ENCODE measurements at regions not wholly inside any gene's neighbourhood (a gene's known extent, or its start where the extent isn't known, plus 50 kb on each side); places are given as distances from the start of the nearest gene placed in this dataset.

DNA sequence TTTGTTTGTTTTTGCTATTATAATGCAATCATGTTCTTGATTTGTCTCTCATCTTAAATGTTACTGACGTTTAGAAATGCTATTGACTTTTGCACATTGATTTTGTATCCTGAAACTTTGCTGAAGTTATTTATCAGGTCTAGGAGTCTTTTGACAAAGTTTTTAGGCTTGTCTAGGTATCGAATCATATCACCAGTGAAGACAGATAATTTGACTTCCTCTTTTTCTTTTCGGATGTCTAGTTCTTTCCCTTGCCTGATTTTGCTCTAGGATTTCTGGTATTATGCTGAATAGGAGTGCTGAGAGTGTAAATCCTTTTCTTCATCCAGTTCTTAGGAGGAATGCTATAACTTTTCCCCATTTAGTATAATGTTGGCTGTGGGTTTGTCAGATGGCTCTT is 719.7 kb upstream of the BCHE start:
- H3F3A ChIP-seq (ENCODE audit: insufficient read depth, low read length, poor library complexity, severe bottlenecking) = no peaks in the 10 kb centered on the region
- H3K27me3 ChIP-seq (ENCODE audit: insufficient read depth, low read depth, low read length) = no peaks in the 10 kb centered on the region
- H3K36me3 ChIP-seq (ENCODE audit: insufficient read depth, low read length) = no peaks in the 10 kb centered on the region
- H2AFZ ChIP-seq (ENCODE audit: low read depth, low read length) = no peak overlapping the region
- H3K27ac ChIP-seq (ENCODE audit: low read length) = no peak overlapping the region
- no peaks in the 10 kb centered on the region for H3K79me2 ChIP-seq (replicated peaks; ENCODE audit: insufficient read depth, low read length)
- no peak overlapping the region for H3K4me2 ChIP-seq (ENCODE audit: low read length)
- no peaks in the 10 kb centered on the region for H4K20me1 ChIP-seq (ENCODE audit: insufficient read depth)
- no peaks in the 10 kb centered on the region for H3K9me2 ChIP-seq (ENCODE audit: insufficient read depth, low read length)
- H3K4me3 ChIP-seq (ENCODE audit: low read length) = no peak overlapping the region
- no peaks in the 10 kb centered on the region for H3K9me3 ChIP-seq (ENCODE audit: low read length)
- H3K9ac ChIP-seq (ENCODE audit: low read length) = no peak overlapping the region
- TF ChIP-seq TAF1 (IDR thresholded peaks at IDR 0.05; ENCODE audit: low read depth) = no peak
- TF ChIP-seq EZH2 (IDR thresholded peaks at IDR 0.05; ENCODE audit: borderline replicate concordance, insufficient read depth, low read length, poor library complexity, severe bottlenecking) = no peak
- TF ChIP-seq POLR2AphosphoS5 (IDR thresholded peaks at IDR 0.05) = no peak
- no peak for TF ChIP-seq RAD21 (conservative IDR thresholded peaks at IDR 0.05)
- TF ChIP-seq, protein P1, sequence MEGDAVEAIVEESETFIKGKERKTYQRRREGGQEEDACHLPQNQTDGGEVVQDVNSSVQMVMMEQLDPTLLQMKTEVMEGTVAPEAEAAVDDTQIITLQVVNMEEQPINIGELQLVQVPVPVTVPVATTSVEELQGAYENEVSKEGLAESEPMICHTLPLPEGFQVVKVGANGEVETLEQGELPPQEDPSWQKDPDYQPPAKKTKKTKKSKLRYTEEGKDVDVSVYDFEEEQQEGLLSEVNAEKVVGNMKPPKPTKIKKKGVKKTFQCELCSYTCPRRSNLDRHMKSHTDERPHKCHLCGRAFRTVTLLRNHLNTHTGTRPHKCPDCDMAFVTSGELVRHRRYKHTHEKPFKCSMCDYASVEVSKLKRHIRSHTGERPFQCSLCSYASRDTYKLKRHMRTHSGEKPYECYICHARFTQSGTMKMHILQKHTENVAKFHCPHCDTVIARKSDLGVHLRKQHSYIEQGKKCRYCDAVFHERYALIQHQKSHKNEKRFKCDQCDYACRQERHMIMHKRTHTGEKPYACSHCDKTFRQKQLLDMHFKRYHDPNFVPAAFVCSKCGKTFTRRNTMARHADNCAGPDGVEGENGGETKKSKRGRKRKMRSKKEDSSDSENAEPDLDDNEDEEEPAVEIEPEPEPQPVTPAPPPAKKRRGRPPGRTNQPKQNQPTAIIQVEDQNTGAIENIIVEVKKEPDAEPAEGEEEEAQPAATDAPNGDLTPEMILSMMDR (IDR thresholded peaks at IDR 0.05; ENCODE audit: poor library complexity, severe bottlenecking) = no peak
- TF ChIP-seq MXI1 (conservative IDR thresholded peaks at IDR 0.05; ENCODE audit: poor library complexity, severe bottlenecking) = no peak
- TF ChIP-seq EP300 (conservative IDR thresholded peaks at IDR 0.05; ENCODE audit: poor library complexity, severe bottlenecking) = no peak
- TF ChIP-seq, protein P2, sequence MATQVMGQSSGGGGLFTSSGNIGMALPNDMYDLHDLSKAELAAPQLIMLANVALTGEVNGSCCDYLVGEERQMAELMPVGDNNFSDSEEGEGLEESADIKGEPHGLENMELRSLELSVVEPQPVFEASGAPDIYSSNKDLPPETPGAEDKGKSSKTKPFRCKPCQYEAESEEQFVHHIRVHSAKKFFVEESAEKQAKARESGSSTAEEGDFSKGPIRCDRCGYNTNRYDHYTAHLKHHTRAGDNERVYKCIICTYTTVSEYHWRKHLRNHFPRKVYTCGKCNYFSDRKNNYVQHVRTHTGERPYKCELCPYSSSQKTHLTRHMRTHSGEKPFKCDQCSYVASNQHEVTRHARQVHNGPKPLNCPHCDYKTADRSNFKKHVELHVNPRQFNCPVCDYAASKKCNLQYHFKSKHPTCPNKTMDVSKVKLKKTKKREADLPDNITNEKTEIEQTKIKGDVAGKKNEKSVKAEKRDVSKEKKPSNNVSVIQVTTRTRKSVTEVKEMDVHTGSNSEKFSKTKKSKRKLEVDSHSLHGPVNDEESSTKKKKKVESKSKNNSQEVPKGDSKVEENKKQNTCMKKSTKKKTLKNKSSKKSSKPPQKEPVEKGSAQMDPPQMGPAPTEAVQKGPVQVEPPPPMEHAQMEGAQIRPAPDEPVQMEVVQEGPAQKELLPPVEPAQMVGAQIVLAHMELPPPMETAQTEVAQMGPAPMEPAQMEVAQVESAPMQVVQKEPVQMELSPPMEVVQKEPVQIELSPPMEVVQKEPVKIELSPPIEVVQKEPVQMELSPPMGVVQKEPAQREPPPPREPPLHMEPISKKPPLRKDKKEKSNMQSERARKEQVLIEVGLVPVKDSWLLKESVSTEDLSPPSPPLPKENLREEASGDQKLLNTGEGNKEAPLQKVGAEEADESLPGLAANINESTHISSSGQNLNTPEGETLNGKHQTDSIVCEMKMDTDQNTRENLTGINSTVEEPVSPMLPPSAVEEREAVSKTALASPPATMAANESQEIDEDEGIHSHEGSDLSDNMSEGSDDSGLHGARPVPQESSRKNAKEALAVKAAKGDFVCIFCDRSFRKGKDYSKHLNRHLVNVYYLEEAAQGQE (IDR thresholded peaks at IDR 0.05; ENCODE audit: borderline replicate concordance) = no peak
- TF ChIP-seq SMC3 (conservative IDR thresholded peaks at IDR 0.05; ENCODE audit: poor library complexity) = no peak

DNA sequence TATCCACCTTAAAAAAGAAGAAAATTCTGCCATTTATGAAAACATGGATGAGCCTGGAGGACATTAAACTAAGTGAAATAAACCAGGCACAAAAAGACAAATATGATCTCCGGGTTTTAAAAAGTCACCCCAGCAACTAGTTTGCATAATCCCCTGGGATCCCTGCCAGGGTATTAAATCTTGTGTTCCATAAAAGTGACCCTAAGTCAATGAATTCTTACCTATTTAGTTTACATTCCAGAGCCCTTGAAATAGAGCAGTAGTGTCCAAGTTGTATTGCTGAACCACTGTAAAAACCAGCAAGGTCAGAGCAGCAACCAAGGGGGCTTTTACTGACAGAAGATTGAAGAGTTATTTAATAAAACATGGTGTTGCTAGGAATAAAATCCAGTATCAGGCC is 716.8 kb upstream of the BCHE start:
- no peaks in the 10 kb centered on the region for H3K36me3 ChIP-seq (ENCODE audit: insufficient read depth, low read length)
- H3K79me2 ChIP-seq (replicated peaks; ENCODE audit: insufficient read depth, low read length) = no peaks in the 10 kb centered on the region
- no peak overlapping the region for H3K4me2 ChIP-seq (ENCODE audit: low read length)
- no peak overlapping the region for H3K27ac ChIP-seq (ENCODE audit: low read length)
- no peaks in the 10 kb centered on the region for H3K9me2 ChIP-seq (ENCODE audit: insufficient read depth, low read length)
- no peaks in the 10 kb centered on the region for H3K27me3 ChIP-seq (ENCODE audit: insufficient read depth, low read depth, low read length)
- no peak overlapping the region for H3K9ac ChIP-seq (ENCODE audit: low read length)
- H2AFZ ChIP-seq (ENCODE audit: low read depth, low read length) = no peak overlapping the region
- H3K4me3 ChIP-seq (ENCODE audit: low read length) = no peak overlapping the region
- TF ChIP-seq, protein P2 (IDR thresholded peaks at IDR 0.05; ENCODE audit: borderline replicate concordance) = no peak
- TF ChIP-seq EP300 (conservative IDR thresholded peaks at IDR 0.05; ENCODE audit: poor library complexity, severe bottlenecking) = no peak
- TF ChIP-seq POLR2AphosphoS5 (IDR thresholded peaks at IDR 0.05) = no peak
- TF ChIP-seq EZH2 (IDR thresholded peaks at IDR 0.05; ENCODE audit: borderline replicate concordance, insufficient read depth, low read length, poor library complexity, severe bottlenecking) = no peak
- no peak for TF ChIP-seq TAF1 (IDR thresholded peaks at IDR 0.05; ENCODE audit: low read depth)
- TF ChIP-seq MXI1 (conservative IDR thresholded peaks at IDR 0.05; ENCODE audit: poor library complexity, severe bottlenecking) = no peak
- TF ChIP-seq, protein P1 (IDR thresholded peaks at IDR 0.05; ENCODE audit: poor library complexity, severe bottlenecking) = no peak
- no peak for TF ChIP-seq SMC3 (conservative IDR thresholded peaks at IDR 0.05; ENCODE audit: poor library complexity)
- TF ChIP-seq RAD21 (conservative IDR thresholded peaks at IDR 0.05) = no peak
- H4K20me1 ChIP-seq (ENCODE audit: insufficient read depth) = no peaks in the 10 kb centered on the region
- H3F3A ChIP-seq (ENCODE audit: insufficient read depth, low read length, poor library complexity, severe bottlenecking) = no peaks in the 10 kb centered on the region
- no peaks in the 10 kb centered on the region for H3K9me3 ChIP-seq (ENCODE audit: low read length)

All from neural cell (in vitro differentiated cells).